HL-60 (cell line): ENCODE measurements at regions not wholly inside any gene's neighbourhood (a gene's known extent, or its start where the extent isn't known, plus 50 kb on each side); places are given as distances from the start of the nearest gene placed in this dataset.

Experiments
- DNase-seq, 2 experiments: peaks; one replicate each; pipeline ENCODE4 v3.0.0-alpha.2; 2010 to 2020; ENCODE audit warnings: low read depth in 1 of 2, low spot score in 1 of 2
- H3K27ac ChIP-seq: fragments of 250-450 bp; sonication (Bioruptor Pico); replicated peaks from 2 replicates; pipeline ENCODE4 v1.5.1; 2020; ENCODE audit warnings: mild to moderate bottlenecking, moderate library complexity
- H3K27me3 ChIP-seq: fragments of 250-450 bp; sonication (Bioruptor Pico); 2 replicates; pipeline ENCODE4 v1.5.1; 2021; ENCODE audit warnings: mild to moderate bottlenecking, moderate library complexity; ENCODE audit not compliant: insufficient read depth, poor library complexity, severe bottlenecking
- H3K4me3 ChIP-seq: replicated peaks from 2 replicates; pipeline ENCODE4 v1.5.1; 2011; ENCODE audit warnings: mild to moderate bottlenecking, control low read depth, low read length; ENCODE audit not compliant: insufficient read depth
- CTCF ChIP-seq: IDR thresholded peaks from one replicate; pipeline ENCODE4 v1.5.1; 2011; ENCODE audit warnings: low read length, control low read depth, inconsistent platforms; ENCODE audit not compliant: insufficient read depth
- GABPA ChIP-seq: IDR thresholded peaks from 2 replicates; pipeline ENCODE4 v1.6.1; 2012; ENCODE audit warnings: low read depth
- POLR2AphosphoS5 ChIP-seq: IDR thresholded peaks from 2 replicates; pipeline ENCODE4 v1.6.1; 2012; ENCODE audit warnings: low read depth
- REST ChIP-seq: IDR thresholded peaks from 2 replicates; pipeline ENCODE4 v1.6.1; 2012; ENCODE audit warnings: low read depth; ENCODE audit not compliant: insufficient replicate concordance
- SPI1 ChIP-seq: IDR thresholded peaks from 2 replicates; pipeline ENCODE4 v1.6.1; 2012; ENCODE audit warnings: low read depth, mild to moderate bottlenecking, borderline replicate concordance

DNA sequence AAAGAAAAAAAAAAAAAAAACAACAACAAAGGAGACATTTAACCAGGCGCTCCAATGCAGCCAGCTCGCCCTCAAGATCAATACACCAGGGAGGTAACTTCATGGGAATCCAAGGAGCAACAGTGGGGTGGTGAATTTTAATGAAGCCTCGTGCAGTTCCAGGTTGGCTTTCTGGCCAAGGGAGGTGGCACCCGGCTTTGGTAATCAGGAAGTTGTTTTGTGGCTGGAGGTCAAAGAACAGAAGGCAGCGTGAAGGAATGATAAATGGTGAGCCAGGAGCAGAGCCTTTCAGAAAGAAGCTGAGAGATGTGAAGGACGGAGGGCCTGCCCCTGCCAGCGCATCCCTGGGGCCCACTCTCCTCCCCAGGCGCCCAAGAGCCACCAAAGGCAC is 188.2 kb upstream of the TSC22D1 start:
- Histone ChIP-seq H3K27ac (no peak overlapping the region), H3K27me3 (no peaks in the 10 kb centered on the region), H3K4me3 (no peak overlapping the region)
- TF ChIP-seq POLR2AphosphoS5 (no peak), GABPA (no peak), SPI1 (no peak), REST (no peak), CTCF (no peak)
- DNase-seq = peak in 1 of 2 experiments; percentile 14

DNA sequence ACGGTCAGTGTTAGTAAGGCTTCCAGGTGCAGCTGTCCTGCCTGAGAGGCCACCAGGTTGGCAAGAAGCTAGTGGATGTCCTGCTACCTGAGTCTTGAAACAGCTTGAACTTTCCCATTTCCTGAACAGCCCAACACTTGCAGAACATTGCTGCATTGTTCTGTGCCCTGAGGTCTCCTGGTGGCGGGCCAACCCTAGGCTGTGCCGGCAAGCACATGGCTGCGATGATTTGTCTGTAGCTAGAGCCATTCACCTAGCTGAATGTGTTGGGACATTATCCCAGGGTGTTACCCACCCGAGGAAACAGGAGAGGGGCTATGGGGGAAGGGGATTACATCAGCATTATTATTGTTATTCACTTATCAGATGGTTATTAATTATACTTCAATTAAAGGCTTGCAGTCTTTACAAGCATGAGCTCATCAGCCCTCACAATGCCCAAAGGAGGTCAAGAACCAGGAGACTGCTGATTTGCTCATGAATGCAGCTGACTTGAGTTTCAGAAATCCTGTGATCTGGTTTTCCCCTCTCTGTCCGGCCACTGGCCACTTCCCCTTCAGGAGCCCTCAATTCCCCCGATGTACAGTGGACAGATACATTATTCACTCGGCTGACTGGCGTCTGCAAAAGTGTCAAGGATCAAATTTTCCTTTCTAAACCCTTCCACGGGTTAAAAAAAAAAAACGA is 187.6 kb upstream of the TSC22D1 start:
- DNase-seq = no peak
- H3K27ac ChIP-seq = no peak overlapping the region
- H3K4me3 ChIP-seq = no peak overlapping the region
- no peak for TF ChIP-seq CTCF
- TF ChIP-seq REST = no peak
- no peak for TF ChIP-seq GABPA
- no peak for TF ChIP-seq SPI1
- no peak for TF ChIP-seq POLR2AphosphoS5
- H3K27me3 ChIP-seq = no peaks in the 10 kb centered on the region

DNA sequence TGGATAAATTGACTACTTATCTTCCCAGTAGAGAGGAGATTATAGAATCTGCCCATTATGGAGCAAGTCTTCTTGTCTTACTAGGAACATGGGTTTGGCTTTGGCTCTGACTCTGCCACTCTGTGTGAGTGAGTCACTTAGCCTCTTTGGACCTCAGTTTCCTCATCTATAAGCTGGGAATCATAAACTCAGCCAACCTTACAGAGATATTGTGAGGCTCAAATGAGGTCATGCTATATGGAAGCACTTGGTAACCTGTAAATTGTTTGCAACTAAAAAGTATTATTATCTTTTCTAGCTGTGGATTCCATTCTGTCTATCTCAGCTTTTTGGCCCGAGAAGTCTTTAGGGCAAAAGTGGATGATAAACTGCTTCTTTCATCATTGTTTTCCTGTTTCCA is 186.8 kb upstream of the TSC22D1 start:
- TF ChIP-seq REST (no peak), SPI1 (no peak), GABPA (no peak), POLR2AphosphoS5 (no peak), CTCF (no peak)
- no peaks in the 10 kb centered on the region for H3K27me3 ChIP-seq
- DNase-seq = no peak
- no peak overlapping the region for H3K4me3 ChIP-seq
- H3K27ac ChIP-seq = no peak overlapping the region
